Prostate gland (tissue), 2 donors: ENCODE measurements at regions not wholly inside any gene's neighbourhood (a gene's known extent, or its start where the extent isn't known, plus 50 kb on each side); places are given as distances from the start of the nearest gene placed in this dataset.

Experiments used
- POLR2A ChIP-seq: fragments of 450-650 bp; IDR thresholded peaks from one replicate; pipeline ENCODE4 v1.6.1; 2016; ENCODE audit warnings: antibody characterized with exemption, mild to moderate bottlenecking
- POLR2AphosphoS5 ChIP-seq: sonication (generic); formaldehyde crosslinking; IDR thresholded peaks from one replicate; pipeline ENCODE4 v1.6.1; 2017; ENCODE audit warnings: antibody characterized with exemption
- TF ChIP-seq, protein P1 (sequence below), 4 experiments: fragments of 200-600 bp in 2 of 4; fragments of 450-650 bp in 2 of 4; sonication (generic) in 2 of 4; IDR thresholded peaks; 1 replicate in 3 of 4; 2 replicates in 1 of 4; pipeline ENCODE4 v1.5.1; 2016 to 2019; ENCODE audit warnings: antibody characterized with exemption in 4 of 4, mild to moderate bottlenecking in 2 of 4, moderate library complexity in 2 of 4

DNA sequence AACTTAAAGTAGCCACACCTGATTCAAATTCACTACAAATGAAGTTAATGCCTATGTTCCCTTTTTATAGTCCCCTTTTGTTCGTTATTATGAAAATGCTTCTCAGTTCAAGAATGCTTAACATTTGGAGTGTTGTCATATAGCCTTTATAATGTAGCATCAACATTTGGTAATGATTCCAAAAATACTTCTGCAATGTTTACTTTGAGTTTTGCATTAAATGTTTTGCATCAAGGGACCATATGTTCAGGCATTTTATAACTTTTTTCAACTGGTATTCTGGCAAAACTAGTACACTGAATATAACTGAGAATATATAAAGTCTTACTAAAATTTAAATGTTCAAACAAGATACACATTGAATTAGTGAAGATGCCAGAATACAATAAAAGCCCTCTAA is 209.6 kb upstream of the SLC16A7 start:
- TF ChIP-seq POLR2AphosphoS5 = no peak
- TF ChIP-seq, protein P1, sequence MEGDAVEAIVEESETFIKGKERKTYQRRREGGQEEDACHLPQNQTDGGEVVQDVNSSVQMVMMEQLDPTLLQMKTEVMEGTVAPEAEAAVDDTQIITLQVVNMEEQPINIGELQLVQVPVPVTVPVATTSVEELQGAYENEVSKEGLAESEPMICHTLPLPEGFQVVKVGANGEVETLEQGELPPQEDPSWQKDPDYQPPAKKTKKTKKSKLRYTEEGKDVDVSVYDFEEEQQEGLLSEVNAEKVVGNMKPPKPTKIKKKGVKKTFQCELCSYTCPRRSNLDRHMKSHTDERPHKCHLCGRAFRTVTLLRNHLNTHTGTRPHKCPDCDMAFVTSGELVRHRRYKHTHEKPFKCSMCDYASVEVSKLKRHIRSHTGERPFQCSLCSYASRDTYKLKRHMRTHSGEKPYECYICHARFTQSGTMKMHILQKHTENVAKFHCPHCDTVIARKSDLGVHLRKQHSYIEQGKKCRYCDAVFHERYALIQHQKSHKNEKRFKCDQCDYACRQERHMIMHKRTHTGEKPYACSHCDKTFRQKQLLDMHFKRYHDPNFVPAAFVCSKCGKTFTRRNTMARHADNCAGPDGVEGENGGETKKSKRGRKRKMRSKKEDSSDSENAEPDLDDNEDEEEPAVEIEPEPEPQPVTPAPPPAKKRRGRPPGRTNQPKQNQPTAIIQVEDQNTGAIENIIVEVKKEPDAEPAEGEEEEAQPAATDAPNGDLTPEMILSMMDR (IDR thresholded peaks at IDR 0.05) = no peak
- no peak for TF ChIP-seq POLR2A
